H1 (cell line): ENCODE measurements at regions not wholly inside any gene's neighbourhood (a gene's known extent, or its start where the extent isn't known, plus 50 kb on each side); places are given as distances from the start of the nearest gene placed in this dataset.

Source experiments
- CBX5 ChIP-seq: fragments of 300-800, 300-1000 bp; sonication (generic); IDR thresholded peaks from 2 replicates; pipeline ENCODE4 v1.7.1; 2016; ENCODE audit warnings: antibody characterized with exemption, low read length, low read depth
- CBX8 ChIP-seq: fragments of 300-800, 300-1000 bp; sonication (generic); IDR thresholded peaks from 2 replicates; pipeline ENCODE4 v1.7.1; 2016; ENCODE audit warnings: low read depth, low read length, borderline replicate concordance
- CTCF ChIP-seq, 3 experiments: IDR thresholded peaks; 1 replicate in 2 of 3; 2 replicates in 1 of 3; pipeline versions ENCODE4 v1.5.1 to v1.6.1; 2011; ENCODE audit warnings: low read length in 3 of 3, mild to moderate bottlenecking in 3 of 3, inconsistent platforms in 2 of 3, low read depth in 1 of 3, moderate library complexity in 1 of 3; ENCODE audit not compliant: insufficient read depth in 1 of 3; ENCODE audit errors: control extremely low read depth in 1 of 3
- E2F6 ChIP-seq: IDR thresholded peaks from 2 replicates; pipeline ENCODE4 v1.6.1; 2012; ENCODE audit warnings: inconsistent platforms
- EP300 ChIP-seq, 2 experiments: IDR thresholded peaks; 1 replicate in 1 of 2; 2 replicates in 1 of 2; pipeline ENCODE4 v1.6.1; 2011 to 2012; ENCODE audit warnings: low read depth in 2 of 2, low read length in 2 of 2, mild to moderate bottlenecking in 2 of 2, borderline replicate concordance in 1 of 2, inconsistent platforms in 1 of 2, moderate library complexity in 1 of 2
- FOSL1 ChIP-seq: IDR thresholded peaks from 2 replicates; pipeline ENCODE4 v1.6.1; 2011; ENCODE audit warnings: mild to moderate bottlenecking, low read depth, low read length, moderate library complexity; ENCODE audit not compliant: insufficient read depth
- RNF2 ChIP-seq: fragments of 200-900, 300-1000 bp; sonication (generic); IDR thresholded peaks from 2 replicates; pipeline ENCODE4 v1.7.1; 2016; ENCODE audit warnings: borderline replicate concordance, low read depth, mild to moderate bottlenecking, antibody characterized with exemption, low read length; ENCODE audit not compliant: poor library complexity, severe bottlenecking; ENCODE audit errors: missing control alignments
- RXRA ChIP-seq: IDR thresholded peaks from 2 replicates; pipeline ENCODE4 v1.6.1; 2011; ENCODE audit warnings: low read depth, mild to moderate bottlenecking, low read length, moderate library complexity; ENCODE audit not compliant: insufficient read depth
- TAF1 ChIP-seq: IDR thresholded peaks from 2 replicates; pipeline ENCODE4 v1.6.1; 2011; ENCODE audit warnings: mild to moderate bottlenecking, low read depth, low read length
- TCF12 ChIP-seq: IDR thresholded peaks from 2 replicates; pipeline ENCODE4 v1.6.1; 2011; ENCODE audit warnings: low read depth, mild to moderate bottlenecking, low read length
- ZNF274 ChIP-seq: IDR thresholded peaks from 2 replicates; pipeline ENCODE4 v1.7.0; 2012; ENCODE audit warnings: low read length, borderline replicate concordance; ENCODE audit errors: extremely low read depth
- TF ChIP-seq, protein P1 (sequence below): IDR thresholded peaks from 2 replicates; pipeline ENCODE4 v1.6.1; 2012; ENCODE audit warnings: low read length, inconsistent platforms

GRCh38 chr22:45088576-45088975 lies 75.1 kb upstream of the NUP50 start:
- TF ChIP-seq E2F6, result no peak
- TF ChIP-seq CTCF (IDR thresholded peaks at IDR 0.05; ENCODE audit: control extremely low read depth in 1 of 3, insufficient read depth in 1 of 3, low read depth in 1 of 3, low read length in 3 of 3), result no peak
- TF ChIP-seq TAF1, result no peak
- TF ChIP-seq, protein P1, sequence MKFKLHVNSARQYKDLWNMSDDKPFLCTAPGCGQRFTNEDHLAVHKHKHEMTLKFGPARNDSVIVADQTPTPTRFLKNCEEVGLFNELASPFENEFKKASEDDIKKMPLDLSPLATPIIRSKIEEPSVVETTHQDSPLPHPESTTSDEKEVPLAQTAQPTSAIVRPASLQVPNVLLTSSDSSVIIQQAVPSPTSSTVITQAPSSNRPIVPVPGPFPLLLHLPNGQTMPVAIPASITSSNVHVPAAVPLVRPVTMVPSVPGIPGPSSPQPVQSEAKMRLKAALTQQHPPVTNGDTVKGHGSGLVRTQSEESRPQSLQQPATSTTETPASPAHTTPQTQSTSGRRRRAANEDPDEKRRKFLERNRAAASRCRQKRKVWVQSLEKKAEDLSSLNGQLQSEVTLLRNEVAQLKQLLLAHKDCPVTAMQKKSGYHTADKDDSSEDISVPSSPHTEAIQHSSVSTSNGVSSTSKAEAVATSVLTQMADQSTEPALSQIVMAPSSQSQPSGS, result no peak
- TF ChIP-seq EP300 (IDR thresholded peaks at IDR 0.05; ENCODE audit: borderline replicate concordance in 1 of 2, low read depth in 2 of 2, low read length in 2 of 2), result no peak
- no peak for TF ChIP-seq ZNF274
- no peak for TF ChIP-seq FOSL1
- TF ChIP-seq RNF2, result no peak
- TF ChIP-seq CBX5, result no peak
- TF ChIP-seq CBX8, result no peak
- TF ChIP-seq TCF12, result no peak
- no peak for TF ChIP-seq RXRA
